Smooth muscle cell (in vitro differentiated cells): ENCODE measurements at regions not wholly inside any gene's neighbourhood (a gene's known extent, or its start where the extent isn't known, plus 50 kb on each side); places are given as distances from the start of the nearest gene placed in this dataset.

Experiments
- DNase-seq: peaks from one replicate; lab custom pipeline; 2025; ENCODE audit not compliant: unreplicated experiment; lab: John Stamatoyannopoulos, UW
- H2AFZ ChIP-seq: fragments of 200-600 bp; sonication (generic); 2 replicates; pipeline ENCODE4 v1.6.0; 2016; ENCODE audit warnings: antibody characterized with exemption, low read depth, mild to moderate bottlenecking
- H3F3A ChIP-seq: fragments of 200-600 bp; sonication (generic); 2 replicates; pipeline ENCODE4 v1.6.0; 2017; ENCODE audit warnings: antibody characterized with exemption, low read depth
- H3K27ac ChIP-seq: fragments of 200-600 bp; sonication (generic); 2 replicates; pipeline ENCODE4 v1.5.1; 2016; ENCODE audit warnings: low read depth, mild to moderate bottlenecking
- H3K27me3 ChIP-seq: fragments of 200-600 bp; sonication (generic); 2 replicates; pipeline ENCODE4 v1.6.1; 2016; ENCODE audit warnings: low read depth, mild to moderate bottlenecking
- H3K36me3 ChIP-seq: fragments of 200-600 bp; sonication (generic); 2 replicates; pipeline ENCODE4 v1.5.1; 2016; ENCODE audit warnings: low read depth
- H3K4me1 ChIP-seq: fragments of 200-600 bp; sonication (generic); 2 replicates; pipeline ENCODE4 v1.5.1; 2016; ENCODE audit warnings: low read depth
- H3K4me2 ChIP-seq: fragments of 200-600 bp; sonication (generic); 2 replicates; pipeline ENCODE4 v1.6.0; 2016; ENCODE audit warnings: mild to moderate bottlenecking
- H3K4me3 ChIP-seq: fragments of 200-600 bp; sonication (generic); 2 replicates; pipeline ENCODE4 v1.5.1; 2016; ENCODE audit warnings: mild to moderate bottlenecking
- H3K79me2 ChIP-seq: fragments of 200-600 bp; sonication (generic); 2 replicates; pipeline ENCODE4 v1.6.0; 2016; ENCODE audit warnings: low read depth, mild to moderate bottlenecking
- H3K9ac ChIP-seq: fragments of 200-600 bp; sonication (generic); 2 replicates; pipeline ENCODE4 v1.6.0; 2016; ENCODE audit warnings: low read depth
- H3K9me3 ChIP-seq: fragments of 200-600 bp; sonication (generic); replicated peaks from 2 replicates; pipeline ENCODE4 v1.5.1; 2016; ENCODE audit warnings: low read depth
- H4K20me1 ChIP-seq: fragments of 200-600 bp; sonication (generic); 2 replicates; pipeline ENCODE4 v1.6.0; 2016; ENCODE audit warnings: low read depth
- CTCF ChIP-seq: fragments of 200-600 bp; sonication (generic); IDR thresholded peaks from 2 replicates; pipeline ENCODE4 v1.5.1; 2017; ENCODE audit warnings: borderline replicate concordance, mild to moderate bottlenecking, antibody characterized with exemption; ENCODE audit not compliant: insufficient read depth, poor library complexity, severe bottlenecking
- WGBS: methylation state at CpG from one replicate; pipeline ENCODE4 v1.1.7; 2016; ENCODE audit warnings: low lambda C conversion rate; 5-methylcytosine and 5-hydroxymethylcytosine counted together

- Histone ChIP-seq H3F3A (no peaks in the 10 kb centered on the region), H3K9me3 (no peaks in the 10 kb centered on the region), H3K36me3 (no peaks in the 10 kb centered on the region), H3K4me1 (peaks cover 21% of the 10 kb centered on the region), H3K27ac (no peak overlapping the region), H3K27me3 (no peaks in the 10 kb centered on the region), H4K20me1 (no peaks in the 10 kb centered on the region), H3K4me2 (no peak overlapping the region), H3K9ac (no peak overlapping the region), H3K4me3 (no peak overlapping the region), H3K79me2 (no peaks in the 10 kb centered on the region), H2AFZ (no peak overlapping the region)
- no peak for DNase-seq
- WGBS = 54% methylated on average over 2 of the region's 2 CpGs
- TF ChIP-seq CTCF = no peak
These were observed 58.8 kb downstream of the SPRY1 start for GRCh38 chr4:123455360-123455759.

GRCh38 chr4:123462007-123462406, 65.4 kb downstream of the SPRY1 start:
- H3K4me1 ChIP-seq = no peaks in the 10 kb centered on the region
- H2AFZ ChIP-seq = no peak overlapping the region
- TF ChIP-seq CTCF = no peak
- H3K27me3 ChIP-seq = no peaks in the 10 kb centered on the region
- WGBS = 86% methylated on average over 3 of the region's 3 CpGs
- no peak overlapping the region for H3K9ac ChIP-seq
- DNase-seq = no peak
- no peaks in the 10 kb centered on the region for H3K36me3 ChIP-seq
- H3K9me3 ChIP-seq = no peaks in the 10 kb centered on the region
- H3K4me3 ChIP-seq = no peak overlapping the region
- H3K27ac ChIP-seq = no peak overlapping the region
- no peaks in the 10 kb centered on the region for H3K79me2 ChIP-seq
- no peaks in the 10 kb centered on the region for H4K20me1 ChIP-seq
- no peaks in the 10 kb centered on the region for H3F3A ChIP-seq
- H3K4me2 ChIP-seq = no peak overlapping the region

GRCh38 chr4:123463869-123464268, 67.3 kb downstream of the SPRY1 start:
- Histone ChIP-seq H3K79me2 (no peaks in the 10 kb centered on the region), H3K27me3 (no peaks in the 10 kb centered on the region), H4K20me1 (no peaks in the 10 kb centered on the region), H3K4me1 (no peaks in the 10 kb centered on the region), H3K4me2 (no peak overlapping the region), H3K9me3 (no peaks in the 10 kb centered on the region), H2AFZ (no peak overlapping the region), H3K9ac (no peak overlapping the region), H3K27ac (no peak overlapping the region), H3F3A (no peaks in the 10 kb centered on the region), H3K36me3 (no peaks in the 10 kb centered on the region), H3K4me3 (no peak overlapping the region)
- no peak for DNase-seq
- 74% methylated on average over 3 of the region's 3 CpGs for WGBS
- no peak for TF ChIP-seq CTCF

- Histone ChIP-seq H3K4me3 (no peak overlapping the region), H3K4me1 (no peaks in the 10 kb centered on the region), H3K9me3 (no peaks in the 10 kb centered on the region), H3K36me3 (no peaks in the 10 kb centered on the region), H3K9ac (no peak overlapping the region), H3K4me2 (no peak overlapping the region), H3K27ac (no peak overlapping the region), H2AFZ (no peak overlapping the region), H3F3A (no peaks in the 10 kb centered on the region), H3K79me2 (no peaks in the 10 kb centered on the region), H3K27me3 (no peaks in the 10 kb centered on the region), H4K20me1 (no peaks in the 10 kb centered on the region)
- no peak for DNase-seq
- WGBS = 62% methylated on average over 6 of the region's 6 CpGs
- no peak for TF ChIP-seq CTCF
These were observed 68.8 kb downstream of the SPRY1 start for GRCh38 chr4:123465416-123465815.
